ENCODE measurements at regions not wholly inside any gene's neighbourhood (a gene's known extent, or its start where the extent isn't known, plus 50 kb on each side); places are given as distances from the start of the nearest gene placed in this dataset.

DNA sequence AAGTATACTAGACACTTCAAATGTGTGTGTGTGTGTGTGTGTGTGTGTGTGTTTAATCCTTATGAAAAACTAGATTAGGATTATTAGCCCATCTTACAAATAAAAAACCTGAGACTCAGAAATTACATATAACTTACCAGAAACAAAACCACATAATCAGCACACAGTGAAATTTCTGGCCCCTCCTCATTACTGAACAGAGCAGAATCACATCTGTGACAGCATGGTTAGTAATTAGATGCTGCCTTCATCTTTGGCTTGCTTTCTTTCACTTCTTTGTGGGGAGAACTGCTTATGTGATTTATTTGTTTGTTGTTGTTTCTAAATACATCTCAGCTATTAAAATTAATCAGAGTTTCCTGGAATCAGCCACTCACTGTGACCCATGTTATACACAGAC lies 267.1 kb downstream of the TENT5A start:
- no peaks in the 10 kb centered on the region for H3K9me3 ChIP-seq (ENCODE audit: control insufficient read depth, insufficient read depth, low read depth, low read length)
- no peaks in the 10 kb centered on the region; the same call in 1 of the 2 replicates for H3K27me3 ChIP-seq (ENCODE audit: control insufficient read depth, insufficient read depth, low read length)
- DNase-seq (ENCODE audit: low read depth, low spot score): no peak
- POLR2A ChIA-PET: no interaction called here
- ATAC-seq: no peak
- no peak overlapping the region for H3K27ac ChIP-seq (ENCODE audit: low read length)
- no peaks in the 10 kb centered on the region for H3K36me3 ChIP-seq (ENCODE audit: control insufficient read depth, insufficient read depth, low read length)
- TF ChIP-seq, protein P1, sequence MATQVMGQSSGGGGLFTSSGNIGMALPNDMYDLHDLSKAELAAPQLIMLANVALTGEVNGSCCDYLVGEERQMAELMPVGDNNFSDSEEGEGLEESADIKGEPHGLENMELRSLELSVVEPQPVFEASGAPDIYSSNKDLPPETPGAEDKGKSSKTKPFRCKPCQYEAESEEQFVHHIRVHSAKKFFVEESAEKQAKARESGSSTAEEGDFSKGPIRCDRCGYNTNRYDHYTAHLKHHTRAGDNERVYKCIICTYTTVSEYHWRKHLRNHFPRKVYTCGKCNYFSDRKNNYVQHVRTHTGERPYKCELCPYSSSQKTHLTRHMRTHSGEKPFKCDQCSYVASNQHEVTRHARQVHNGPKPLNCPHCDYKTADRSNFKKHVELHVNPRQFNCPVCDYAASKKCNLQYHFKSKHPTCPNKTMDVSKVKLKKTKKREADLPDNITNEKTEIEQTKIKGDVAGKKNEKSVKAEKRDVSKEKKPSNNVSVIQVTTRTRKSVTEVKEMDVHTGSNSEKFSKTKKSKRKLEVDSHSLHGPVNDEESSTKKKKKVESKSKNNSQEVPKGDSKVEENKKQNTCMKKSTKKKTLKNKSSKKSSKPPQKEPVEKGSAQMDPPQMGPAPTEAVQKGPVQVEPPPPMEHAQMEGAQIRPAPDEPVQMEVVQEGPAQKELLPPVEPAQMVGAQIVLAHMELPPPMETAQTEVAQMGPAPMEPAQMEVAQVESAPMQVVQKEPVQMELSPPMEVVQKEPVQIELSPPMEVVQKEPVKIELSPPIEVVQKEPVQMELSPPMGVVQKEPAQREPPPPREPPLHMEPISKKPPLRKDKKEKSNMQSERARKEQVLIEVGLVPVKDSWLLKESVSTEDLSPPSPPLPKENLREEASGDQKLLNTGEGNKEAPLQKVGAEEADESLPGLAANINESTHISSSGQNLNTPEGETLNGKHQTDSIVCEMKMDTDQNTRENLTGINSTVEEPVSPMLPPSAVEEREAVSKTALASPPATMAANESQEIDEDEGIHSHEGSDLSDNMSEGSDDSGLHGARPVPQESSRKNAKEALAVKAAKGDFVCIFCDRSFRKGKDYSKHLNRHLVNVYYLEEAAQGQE (IDR thresholded peaks at IDR 0.05; ENCODE audit: insufficient read depth in 1 of 2, low read depth in 2 of 2, low read length in 1 of 2): no peak
- TF ChIP-seq TCF7L2 (IDR thresholded peaks at IDR 0.05; ENCODE audit: low read depth, low read length) (no peak), POLR2AphosphoS5 (IDR thresholded peaks at IDR 0.05; ENCODE audit: low read depth, low read length) (no peak), SIN3A (IDR thresholded peaks at IDR 0.05; ENCODE audit: borderline replicate concordance, insufficient read depth, low read depth, low read length) (no peak)
- TF ChIP-seq, protein P2, sequence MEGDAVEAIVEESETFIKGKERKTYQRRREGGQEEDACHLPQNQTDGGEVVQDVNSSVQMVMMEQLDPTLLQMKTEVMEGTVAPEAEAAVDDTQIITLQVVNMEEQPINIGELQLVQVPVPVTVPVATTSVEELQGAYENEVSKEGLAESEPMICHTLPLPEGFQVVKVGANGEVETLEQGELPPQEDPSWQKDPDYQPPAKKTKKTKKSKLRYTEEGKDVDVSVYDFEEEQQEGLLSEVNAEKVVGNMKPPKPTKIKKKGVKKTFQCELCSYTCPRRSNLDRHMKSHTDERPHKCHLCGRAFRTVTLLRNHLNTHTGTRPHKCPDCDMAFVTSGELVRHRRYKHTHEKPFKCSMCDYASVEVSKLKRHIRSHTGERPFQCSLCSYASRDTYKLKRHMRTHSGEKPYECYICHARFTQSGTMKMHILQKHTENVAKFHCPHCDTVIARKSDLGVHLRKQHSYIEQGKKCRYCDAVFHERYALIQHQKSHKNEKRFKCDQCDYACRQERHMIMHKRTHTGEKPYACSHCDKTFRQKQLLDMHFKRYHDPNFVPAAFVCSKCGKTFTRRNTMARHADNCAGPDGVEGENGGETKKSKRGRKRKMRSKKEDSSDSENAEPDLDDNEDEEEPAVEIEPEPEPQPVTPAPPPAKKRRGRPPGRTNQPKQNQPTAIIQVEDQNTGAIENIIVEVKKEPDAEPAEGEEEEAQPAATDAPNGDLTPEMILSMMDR (IDR thresholded peaks at IDR 0.05): no peak
- intact Hi-C loops (cut with micrococcal nuclease; ENCODE audit: unreplicated experiment) (no loop called here), in situ Hi-C loops (cut with HindIII; ENCODE audit: low pct_unique_long_range_greater_than_20kb, low sequenced_read_pairs) (no loop called here)
- no TSS peak for BruUV-seq (replicated peaks)
- CTCF ChIA-PET: no interaction called here
- no peak overlapping the region for H3K4me3 ChIP-seq (ENCODE audit: low read depth in 2 of 2, low read length in 2 of 2)
- H3K4me1 ChIP-seq (ENCODE audit: control insufficient read depth, insufficient read depth, low read length): no peaks in the 10 kb centered on the region

DNA sequence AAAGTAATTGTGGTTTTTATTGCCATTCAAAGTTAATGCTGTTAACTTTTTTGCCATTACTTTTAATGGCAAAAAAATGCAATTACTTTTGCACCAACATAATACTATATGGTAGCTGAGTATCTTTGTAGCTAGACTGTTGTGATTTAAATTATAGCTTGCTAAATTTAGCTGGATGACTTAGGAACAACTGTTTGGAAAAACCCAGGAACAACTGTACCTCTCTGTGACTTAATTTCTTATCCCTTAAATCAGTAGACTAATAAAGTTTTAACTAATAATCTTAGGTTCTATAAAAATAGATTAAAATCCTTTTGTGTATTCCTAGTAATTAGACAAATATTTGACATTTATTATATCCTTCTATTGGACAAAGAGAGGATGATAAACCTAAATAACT lies 268.2 kb downstream of the TENT5A start:
- H3K4me3 ChIP-seq (ENCODE audit: low read depth in 2 of 2, low read length in 2 of 2): no peak overlapping the region
- H3K36me3 ChIP-seq (ENCODE audit: control insufficient read depth, insufficient read depth, low read length): no peaks in the 10 kb centered on the region
- TF ChIP-seq, protein P1 (IDR thresholded peaks at IDR 0.05; ENCODE audit: insufficient read depth in 1 of 2, low read depth in 2 of 2, low read length in 1 of 2): no peak
- TF ChIP-seq POLR2AphosphoS5 (IDR thresholded peaks at IDR 0.05; ENCODE audit: low read depth, low read length) (no peak), SIN3A (IDR thresholded peaks at IDR 0.05; ENCODE audit: borderline replicate concordance, insufficient read depth, low read depth, low read length) (no peak), TCF7L2 (IDR thresholded peaks at IDR 0.05; ENCODE audit: low read depth, low read length) (no peak)
- TF ChIP-seq, protein P2 (IDR thresholded peaks at IDR 0.05): no peak
- CTCF ChIA-PET: no interaction called here
- no TSS peak for BruUV-seq (replicated peaks)
- no peaks in the 10 kb centered on the region for H3K4me1 ChIP-seq (ENCODE audit: control insufficient read depth, insufficient read depth, low read length)
- POLR2A ChIA-PET: no interaction called here
- no peaks in the 10 kb centered on the region; the same call in 1 of the 2 replicates for H3K27me3 ChIP-seq (ENCODE audit: control insufficient read depth, insufficient read depth, low read length)
- H3K9me3 ChIP-seq (ENCODE audit: control insufficient read depth, insufficient read depth, low read depth, low read length): no peaks in the 10 kb centered on the region
- in situ Hi-C loops (cut with HindIII; ENCODE audit: low pct_unique_long_range_greater_than_20kb, low sequenced_read_pairs): no loop called here
- ATAC-seq (no peak), DNase-seq (ENCODE audit: low read depth, low spot score) (no peak)
- H3K27ac ChIP-seq (ENCODE audit: low read length): no peak overlapping the region
- intact Hi-C loops (cut with micrococcal nuclease; ENCODE audit: unreplicated experiment): no loop called here
